Lower leg skin (tissue), 3 donors: ENCODE measurements at regions not wholly inside any gene's neighbourhood (a gene's known extent, or its start where the extent isn't known, plus 50 kb on each side); places are given as distances from the start of the nearest gene placed in this dataset.

Source experiments
- CTCF ChIP-seq, 3 donors: fragments of 450-650 bp; IDR thresholded peaks; one replicate each; pipeline ENCODE4 v1.5.1; 2016; ENCODE audit warnings: antibody characterized with exemption in 3 of 3, mild to moderate bottlenecking in 3 of 3, moderate library complexity in 2 of 3
- POLR2A ChIP-seq, 2 donors: fragments of 450-650 bp; IDR thresholded peaks; one replicate each; pipeline ENCODE4 v1.6.1; 2016 to 2017; ENCODE audit warnings: antibody characterized with exemption in 2 of 2, mild to moderate bottlenecking in 1 of 2, moderate library complexity in 1 of 2

GRCh38 chr20:22470620-22471026 lies 113.7 kb downstream of the FOXA2 start:
- TF ChIP-seq CTCF (IDR thresholded peaks at IDR 0.05) (no peak), POLR2A (IDR thresholded peaks at IDR 0.05) (no peak)
